GM23338 (cell line): ENCODE measurements at regions not wholly inside any gene's neighbourhood (a gene's known extent, or its start where the extent isn't known, plus 50 kb on each side); places are given as distances from the start of the nearest gene placed in this dataset.

ENCODE experiments used
- ATAC-seq: fragments of 200-7000 bp; cut with Tn5 transposase; 3 replicates; pipeline ENCODE4 v1.9.1; 2020
- DNase-seq: peaks from one replicate; pipeline ENCODE4 v3.0.0-alpha.2; 2015; ENCODE audit warnings: low spot score
- H2AFZ ChIP-seq: fragments of 200-600 bp; sonication (generic); 2 replicates; pipeline ENCODE4 v1.8.0; 2016; ENCODE audit warnings: antibody characterized with exemption, mild to moderate bottlenecking, moderate library complexity
- H3F3A ChIP-seq: fragments of 200-600 bp; sonication (generic); replicated peaks from 2 replicates; pipeline ENCODE4 v1.8.0; 2017; ENCODE audit warnings: antibody characterized with exemption, mixed run types, low read depth
- H3K27ac ChIP-seq: fragments of 200-600 bp; sonication (generic); 2 replicates; pipeline ENCODE4 v1.6.1; 2016; ENCODE audit warnings: low read depth
- H3K27me3 ChIP-seq: fragments of 200-600 bp; sonication (generic); 2 replicates; pipeline ENCODE4 v1.8.0; 2016; ENCODE audit warnings: mild to moderate bottlenecking, mixed run types, moderate library complexity; ENCODE audit not compliant: insufficient read depth
- H3K36me3 ChIP-seq: fragments of 200-600 bp; sonication (generic); 2 replicates; pipeline ENCODE4 v1.8.0; 2016; ENCODE audit warnings: mild to moderate bottlenecking; ENCODE audit not compliant: insufficient read depth
- H3K4me1 ChIP-seq: fragments of 200-600 bp; sonication (generic); 2 replicates; pipeline ENCODE4 v1.8.0; 2016; ENCODE audit warnings: mild to moderate bottlenecking, moderate library complexity; ENCODE audit not compliant: insufficient read depth
- H3K4me2 ChIP-seq: fragments of 200-600 bp; sonication (generic); 2 replicates; pipeline ENCODE4 v1.7.1; 2017; ENCODE audit warnings: mixed run types
- H3K4me3 ChIP-seq: fragments of 200-600 bp; sonication (generic); 2 replicates; pipeline ENCODE4 v1.6.1; 2016; ENCODE audit warnings: mixed run types
- H3K79me2 ChIP-seq: fragments of 200-600 bp; sonication (generic); replicated peaks from 2 replicates; pipeline ENCODE4 v1.8.0; 2017; ENCODE audit warnings: mild to moderate bottlenecking; ENCODE audit not compliant: insufficient read depth
- H3K9me2 ChIP-seq: fragments of 200-600 bp; sonication (generic); 2 replicates; pipeline ENCODE4 v1.8.0; 2017; ENCODE audit not compliant: insufficient read depth
- H4K20me1 ChIP-seq: fragments of 200-600 bp; sonication (generic); replicated peaks from 2 replicates; pipeline ENCODE4 v1.8.0; 2017; ENCODE audit warnings: mild to moderate bottlenecking; ENCODE audit not compliant: insufficient read depth
- H3K27ac Mint-ChIP-seq: 2 replicates; pipeline ENCODE4 v1.8.0; 2020; ENCODE audit warnings: inconsistent platforms, mild to moderate bottlenecking, moderate library complexity, mixed read lengths
- H3K27me3 Mint-ChIP-seq: 3 replicates; pipeline ENCODE4 v1.8.0; 2022; ENCODE audit warnings: low read depth, mild to moderate bottlenecking, moderate library complexity, mixed read lengths, inconsistent platforms; ENCODE audit not compliant: insufficient read depth, poor library complexity
- H3K36me3 Mint-ChIP-seq: 3 replicates; pipeline ENCODE4 v1.8.0; 2021; ENCODE audit warnings: low read depth, mild to moderate bottlenecking, inconsistent platforms, moderate library complexity, mixed read lengths
- H3K4me1 Mint-ChIP-seq: 3 replicates; pipeline ENCODE4 v1.8.0; 2020; ENCODE audit warnings: mild to moderate bottlenecking, inconsistent platforms, mixed read lengths
- H3K4me3 Mint-ChIP-seq: 3 replicates; pipeline ENCODE4 v1.8.0; 2021; ENCODE audit warnings: moderate library complexity, mild to moderate bottlenecking, inconsistent platforms, mixed read lengths
- H3K9me3 Mint-ChIP-seq: 3 replicates; pipeline ENCODE4 v1.8.0; 2020; ENCODE audit warnings: moderate library complexity, mild to moderate bottlenecking, inconsistent platforms, mixed read lengths
- CREB1 ChIP-seq: fragments of 250-450 bp; sonication (Bioruptor Pico); IDR thresholded peaks from 2 replicates; pipeline ENCODE4 v1.5.0; 2020; ENCODE audit warnings: low read depth, mild to moderate bottlenecking, moderate library complexity
- EZH2 ChIP-seq: fragments of 200-600 bp; sonication (generic); IDR thresholded peaks from one replicate; pipeline ENCODE4 v1.8.0; 2017; ENCODE audit warnings: antibody characterized with exemption, mild to moderate bottlenecking, low read depth; ENCODE audit not compliant: unreplicated experiment
- EZH2phosphoT487 ChIP-seq: fragments of 200-600 bp; sonication (generic); IDR thresholded peaks from one replicate; pipeline ENCODE4 v1.8.1; 2018; ENCODE audit warnings: antibody characterized with exemption; ENCODE audit not compliant: unreplicated experiment
- NANOG ChIP-seq: IDR thresholded peaks from 2 replicates; pipeline ENCODE4 v1.6.1; 2016; ENCODE audit warnings: antibody characterized with exemption, borderline replicate concordance
- POLR2AphosphoS5 ChIP-seq: IDR thresholded peaks from 2 replicates; pipeline ENCODE4 v1.6.1; 2016; ENCODE audit warnings: antibody characterized with exemption, low read depth
- REST ChIP-seq: IDR thresholded peaks from one replicate; pipeline ENCODE4 v1.6.1; 2018; ENCODE audit warnings: antibody characterized with exemption; ENCODE audit not compliant: unreplicated experiment
- STAT1 ChIP-seq: IDR thresholded peaks from one replicate; pipeline ENCODE4 v1.6.1; 2016; ENCODE audit warnings: antibody characterized with exemption; ENCODE audit not compliant: unreplicated experiment
- ZNF114 ChIP-seq: fragments of 250-450 bp; sonication (Bioruptor Pico); IDR thresholded peaks from 2 replicates; pipeline ENCODE4 v1.5.0; 2020; ENCODE audit warnings: mild to moderate bottlenecking, moderate library complexity
- ZNF331 ChIP-seq: fragments of 250-450 bp; sonication (Bioruptor Pico); IDR thresholded peaks from 2 replicates; pipeline ENCODE4 v1.5.0; 2020; ENCODE audit warnings: low read depth, mild to moderate bottlenecking, moderate library complexity
- TF ChIP-seq, protein P1 (sequence below): IDR thresholded peaks from 2 replicates; pipeline ENCODE4 v1.6.1; 2016; ENCODE audit warnings: antibody characterized with exemption
- TF ChIP-seq, protein P2 (sequence below): fragments of 250-450 bp; sonication (Bioruptor Pico); IDR thresholded peaks from 2 replicates; pipeline ENCODE4 v1.5.0; 2020; ENCODE audit warnings: mild to moderate bottlenecking, moderate library complexity
- TF ChIP-seq, protein P3 (sequence below), 2 experiments: fragments of 200-600 bp in 1 of 2; sonication (generic) in 1 of 2; conservative IDR thresholded peaks; 2 replicates each; pipeline versions ENCODE4 v1.5.1 to v1.6.1; 2016 to 2017; ENCODE audit warnings: antibody characterized with exemption in 2 of 2, low read depth in 2 of 2, mild to moderate bottlenecking in 2 of 2, moderate library complexity in 1 of 2

DNA sequence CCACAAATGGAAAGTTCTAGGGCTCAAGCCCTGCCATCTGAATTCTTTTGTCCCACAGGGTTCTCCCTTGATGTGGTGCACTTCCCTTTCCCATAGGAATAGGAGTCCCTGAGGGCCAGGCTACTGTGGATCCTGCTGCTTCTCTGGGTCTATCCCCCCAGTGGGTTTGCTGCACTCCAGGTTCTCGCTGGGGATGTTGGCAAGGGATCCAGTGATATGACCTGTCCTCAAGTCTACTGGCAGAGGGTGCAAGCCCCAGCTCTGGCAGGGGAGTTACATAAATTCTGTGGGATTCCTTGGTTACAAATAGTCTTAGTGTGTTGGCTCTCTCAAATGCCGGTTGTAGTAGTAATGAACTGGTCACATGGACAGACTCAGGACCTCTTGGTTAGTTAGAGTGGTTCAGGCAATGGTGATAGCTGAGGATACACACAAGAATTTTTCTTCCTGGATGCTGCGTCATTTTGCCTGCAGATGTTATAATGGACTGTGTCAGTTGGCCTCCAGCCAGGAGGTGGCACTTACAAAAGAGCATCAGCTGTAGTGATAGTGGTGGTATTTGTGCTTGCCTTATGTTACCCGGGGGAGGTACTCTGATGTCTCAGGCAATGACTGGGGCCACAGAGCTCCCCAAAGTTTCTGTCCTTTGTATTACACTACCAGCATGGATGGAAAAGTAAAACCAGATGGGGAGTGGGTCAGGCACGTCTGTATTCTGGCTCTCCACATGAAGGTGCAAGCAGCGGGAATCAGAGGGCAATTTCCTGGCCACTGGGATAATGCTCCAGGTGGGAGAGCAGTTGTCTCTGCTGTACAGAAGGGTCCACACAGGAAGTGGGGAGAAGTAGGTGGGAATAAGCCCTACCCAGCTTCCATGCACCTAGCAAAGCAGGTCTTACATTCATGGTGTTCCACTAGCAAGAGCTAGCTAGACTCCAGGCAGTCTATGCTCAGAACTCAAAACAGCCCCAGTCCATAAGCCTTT is 267.9 kb downstream of the SOX11 start:
- no peaks in the 10 kb centered on the region for H3K27me3 ChIP-seq
- Mint-ChIP-seq H3K27me3 (peaks cover 2% of the 10 kb centered on the region), H3K4me3 (no peak overlapping the region), H3K36me3 (no peaks in the 10 kb centered on the region; the same call in 2 of the 3 replicates), H3K27ac (no peak overlapping the region), H3K4me1 (no peaks in the 10 kb centered on the region; the same call in 2 of the 3 replicates), H3K9me3 (peaks cover 57% of the 10 kb centered on the region)
- no peaks in the 10 kb centered on the region for H4K20me1 ChIP-seq
- H3K9me2 ChIP-seq = no peaks in the 10 kb centered on the region
- no peaks in the 10 kb centered on the region for H3K4me1 ChIP-seq
- no peaks in the 10 kb centered on the region for H3K79me2 ChIP-seq
- no peaks in the 10 kb centered on the region for H3F3A ChIP-seq
- TF ChIP-seq, protein P1, sequence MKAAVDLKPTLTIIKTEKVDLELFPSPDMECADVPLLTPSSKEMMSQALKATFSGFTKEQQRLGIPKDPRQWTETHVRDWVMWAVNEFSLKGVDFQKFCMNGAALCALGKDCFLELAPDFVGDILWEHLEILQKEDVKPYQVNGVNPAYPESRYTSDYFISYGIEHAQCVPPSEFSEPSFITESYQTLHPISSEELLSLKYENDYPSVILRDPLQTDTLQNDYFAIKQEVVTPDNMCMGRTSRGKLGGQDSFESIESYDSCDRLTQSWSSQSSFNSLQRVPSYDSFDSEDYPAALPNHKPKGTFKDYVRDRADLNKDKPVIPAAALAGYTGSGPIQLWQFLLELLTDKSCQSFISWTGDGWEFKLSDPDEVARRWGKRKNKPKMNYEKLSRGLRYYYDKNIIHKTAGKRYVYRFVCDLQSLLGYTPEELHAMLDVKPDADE = no peak
- TF ChIP-seq POLR2AphosphoS5 = no peak
- TF ChIP-seq CREB1 (CRISPR knock-in tag) = no peak
- TF ChIP-seq EZH2phosphoT487 = no peak
- no peak for TF ChIP-seq ZNF331 (CRISPR knock-in tag)
- TF ChIP-seq, protein P2, sequence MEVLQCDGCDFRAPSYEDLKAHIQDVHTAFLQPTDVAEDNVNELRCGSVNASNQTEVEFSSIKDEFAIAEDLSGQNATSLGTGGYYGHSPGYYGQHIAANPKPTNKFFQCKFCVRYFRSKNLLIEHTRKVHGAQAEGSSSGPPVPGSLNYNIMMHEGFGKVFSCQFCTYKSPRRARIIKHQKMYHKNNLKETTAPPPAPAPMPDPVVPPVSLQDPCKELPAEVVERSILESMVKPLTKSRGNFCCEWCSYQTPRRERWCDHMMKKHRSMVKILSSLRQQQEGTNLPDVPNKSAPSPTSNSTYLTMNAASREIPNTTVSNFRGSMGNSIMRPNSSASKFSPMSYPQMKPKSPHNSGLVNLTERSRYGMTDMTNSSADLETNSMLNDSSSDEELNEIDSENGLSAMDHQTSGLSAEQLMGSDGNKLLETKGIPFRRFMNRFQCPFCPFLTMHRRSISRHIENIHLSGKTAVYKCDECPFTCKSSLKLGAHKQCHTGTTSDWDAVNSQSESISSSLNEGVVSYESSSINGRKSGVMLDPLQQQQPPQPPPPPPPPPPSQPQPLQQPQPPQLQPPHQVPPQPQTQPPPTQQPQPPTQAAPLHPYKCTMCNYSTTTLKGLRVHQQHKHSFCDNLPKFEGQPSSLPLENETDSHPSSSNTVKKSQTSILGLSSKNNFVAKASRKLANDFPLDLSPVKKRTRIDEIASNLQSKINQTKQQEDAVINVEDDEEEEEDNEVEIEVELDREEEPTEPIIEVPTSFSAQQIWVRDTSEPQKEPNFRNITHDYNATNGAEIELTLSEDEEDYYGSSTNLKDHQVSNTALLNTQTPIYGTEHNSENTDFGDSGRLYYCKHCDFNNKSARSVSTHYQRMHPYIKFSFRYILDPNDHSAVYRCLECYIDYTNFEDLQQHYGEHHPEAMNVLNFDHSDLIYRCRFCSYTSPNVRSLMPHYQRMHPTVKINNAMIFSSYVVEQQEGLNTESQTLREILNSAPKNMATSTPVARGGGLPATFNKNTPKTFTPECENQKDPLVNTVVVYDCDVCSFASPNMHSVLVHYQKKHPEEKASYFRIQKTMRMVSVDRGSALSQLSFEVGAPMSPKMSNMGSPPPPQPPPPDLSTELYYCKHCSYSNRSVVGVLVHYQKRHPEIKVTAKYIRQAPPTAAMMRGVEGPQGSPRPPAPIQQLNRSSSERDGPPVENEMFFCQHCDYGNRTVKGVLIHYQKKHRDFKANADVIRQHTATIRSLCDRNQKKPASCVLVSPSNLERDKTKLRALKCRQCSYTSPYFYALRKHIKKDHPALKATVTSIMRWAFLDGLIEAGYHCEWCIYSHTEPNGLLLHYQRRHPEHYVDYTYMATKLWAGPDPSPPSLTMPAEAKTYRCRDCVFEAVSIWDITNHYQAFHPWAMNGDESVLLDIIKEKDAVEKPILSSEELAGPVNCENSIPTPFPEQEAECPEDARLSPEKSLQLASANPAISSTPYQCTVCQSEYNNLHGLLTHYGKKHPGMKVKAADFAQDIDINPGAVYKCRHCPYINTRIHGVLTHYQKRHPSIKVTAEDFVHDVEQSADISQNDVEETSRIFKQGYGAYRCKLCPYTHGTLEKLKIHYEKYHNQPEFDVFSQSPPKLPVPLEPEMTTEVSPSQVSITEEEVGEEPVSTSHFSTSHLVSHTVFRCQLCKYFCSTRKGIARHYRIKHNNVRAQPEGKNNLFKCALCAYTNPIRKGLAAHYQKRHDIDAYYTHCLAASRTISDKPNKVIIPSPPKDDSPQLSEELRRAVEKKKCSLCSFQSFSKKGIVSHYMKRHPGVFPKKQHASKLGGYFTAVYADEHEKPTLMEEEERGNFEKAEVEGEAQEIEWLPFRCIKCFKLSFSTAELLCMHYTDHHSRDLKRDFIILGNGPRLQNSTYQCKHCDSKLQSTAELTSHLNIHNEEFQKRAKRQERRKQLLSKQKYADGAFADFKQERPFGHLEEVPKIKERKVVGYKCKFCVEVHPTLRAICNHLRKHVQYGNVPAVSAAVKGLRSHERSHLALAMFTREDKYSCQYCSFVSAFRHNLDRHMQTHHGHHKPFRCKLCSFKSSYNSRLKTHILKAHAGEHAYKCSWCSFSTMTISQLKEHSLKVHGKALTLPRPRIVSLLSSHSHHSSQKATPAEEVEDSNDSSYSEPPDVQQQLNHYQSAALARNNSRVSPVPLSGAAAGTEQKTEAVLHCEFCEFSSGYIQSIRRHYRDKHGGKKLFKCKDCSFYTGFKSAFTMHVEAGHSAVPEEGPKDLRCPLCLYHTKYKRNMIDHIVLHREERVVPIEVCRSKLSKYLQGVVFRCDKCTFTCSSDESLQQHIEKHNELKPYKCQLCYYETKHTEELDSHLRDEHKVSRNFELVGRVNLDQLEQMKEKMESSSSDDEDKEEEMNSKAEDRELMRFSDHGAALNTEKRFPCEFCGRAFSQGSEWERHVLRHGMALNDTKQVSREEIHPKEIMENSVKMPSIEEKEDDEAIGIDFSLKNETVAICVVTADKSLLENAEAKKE (CRISPR knock-in tag) = no peak
- TF ChIP-seq EZH2 = no peak
- TF ChIP-seq REST = no peak
- TF ChIP-seq ZNF114 (CRISPR knock-in tag) = no peak
- TF ChIP-seq STAT1 = no peak
- no peak for TF ChIP-seq NANOG
- TF ChIP-seq, protein P3, sequence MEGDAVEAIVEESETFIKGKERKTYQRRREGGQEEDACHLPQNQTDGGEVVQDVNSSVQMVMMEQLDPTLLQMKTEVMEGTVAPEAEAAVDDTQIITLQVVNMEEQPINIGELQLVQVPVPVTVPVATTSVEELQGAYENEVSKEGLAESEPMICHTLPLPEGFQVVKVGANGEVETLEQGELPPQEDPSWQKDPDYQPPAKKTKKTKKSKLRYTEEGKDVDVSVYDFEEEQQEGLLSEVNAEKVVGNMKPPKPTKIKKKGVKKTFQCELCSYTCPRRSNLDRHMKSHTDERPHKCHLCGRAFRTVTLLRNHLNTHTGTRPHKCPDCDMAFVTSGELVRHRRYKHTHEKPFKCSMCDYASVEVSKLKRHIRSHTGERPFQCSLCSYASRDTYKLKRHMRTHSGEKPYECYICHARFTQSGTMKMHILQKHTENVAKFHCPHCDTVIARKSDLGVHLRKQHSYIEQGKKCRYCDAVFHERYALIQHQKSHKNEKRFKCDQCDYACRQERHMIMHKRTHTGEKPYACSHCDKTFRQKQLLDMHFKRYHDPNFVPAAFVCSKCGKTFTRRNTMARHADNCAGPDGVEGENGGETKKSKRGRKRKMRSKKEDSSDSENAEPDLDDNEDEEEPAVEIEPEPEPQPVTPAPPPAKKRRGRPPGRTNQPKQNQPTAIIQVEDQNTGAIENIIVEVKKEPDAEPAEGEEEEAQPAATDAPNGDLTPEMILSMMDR (conservative IDR thresholded peaks at IDR 0.05; ENCODE audit: low read depth in 2 of 2) = no peak
- no peak overlapping the region for H2AFZ ChIP-seq
- H3K4me2 ChIP-seq = no peak overlapping the region
- H3K36me3 ChIP-seq = no peaks in the 10 kb centered on the region
- DNase-seq (no peak), ATAC-seq (no peak)
- no peak overlapping the region for H3K27ac ChIP-seq
- no peak overlapping the region for H3K4me3 ChIP-seq
